ENCODE measurements at regions not wholly inside any gene's neighbourhood (a gene's known extent, or its start where the extent isn't known, plus 50 kb on each side); places are given as distances from the start of the nearest gene placed in this dataset.
"Not testable (repeated sequence)": the region's sequence is repeated elsewhere in the genome, so short reads cannot be mapped to it uniquely, and the experiment has no call there.

- in situ Hi-C loops (cut with MboI; ENCODE audit: low sequenced_read_pairs in 4 of 4) = no loop called here
- no peaks in the 10 kb centered on the region for H3K36me3 ChIP-seq
- no peaks in the 10 kb centered on the region for H3K27me3 ChIP-seq
- intact Hi-C loops (cut with DNase I; ENCODE audit: low total_unique reads) = no loop called here
- no peak for TF ChIP-seq POLR2A (IDR thresholded peaks at IDR 0.05)
- no peak for TF ChIP-seq CTCF (IDR thresholded peaks at IDR 0.05 in 4 of 5, conservative IDR thresholded peaks at IDR 0.05 in 1 of 5)
- no peaks in the 10 kb centered on the region for H3K4me1 ChIP-seq
- H3K4me3 ChIP-seq = no peak overlapping the region
- H3K27ac ChIP-seq = no peak overlapping the region
- DNase-seq (no peak), ATAC-seq (no peak)
- H3K9me3 ChIP-seq = no peaks in the 10 kb centered on the region
These were observed 1648.0 kb downstream of the PCDH9 start for GRCh38 chr13:65582160-65582559.

GRCh38 chr13:65564561-65564960 lies 1665.6 kb downstream of the PCDH9 start:
- H3K4me1 ChIP-seq; H3K4me3 ChIP-seq; in situ Hi-C loops (cut with MboI; ENCODE audit: low sequenced_read_pairs in 4 of 4); DNase-seq; H3K27me3 ChIP-seq; H3K9me3 ChIP-seq; intact Hi-C loops (cut with DNase I; ENCODE audit: low total_unique reads); ATAC-seq; H3K27ac ChIP-seq; H3K36me3 ChIP-seq: not testable (repeated sequence)

GRCh38 chr13:65562305-65562704 lies 1667.8 kb downstream of the PCDH9 start:
- Histone ChIP-seq H3K27me3 (no peaks in the 10 kb centered on the region), H3K4me1 (no peaks in the 10 kb centered on the region), H3K9me3 (no peaks in the 10 kb centered on the region), H3K4me3 (no peak overlapping the region), H3K27ac (no peak overlapping the region), H3K36me3 (no peaks in the 10 kb centered on the region)
- intact Hi-C loops (cut with DNase I; ENCODE audit: low total_unique reads) = no loop called here
- DNase-seq (no peak), ATAC-seq (no peak)
- in situ Hi-C loops (cut with MboI; ENCODE audit: low sequenced_read_pairs in 4 of 4) = no loop called here
- no peak for TF ChIP-seq POLR2A (IDR thresholded peaks at IDR 0.05)
- no peak for TF ChIP-seq CTCF (IDR thresholded peaks at IDR 0.05 in 4 of 5, conservative IDR thresholded peaks at IDR 0.05 in 1 of 5)

- in situ Hi-C loops (cut with MboI; ENCODE audit: low sequenced_read_pairs in 4 of 4) (no loop called here), intact Hi-C loops (cut with DNase I; ENCODE audit: low total_unique reads) (no loop called here)
- Histone ChIP-seq H3K4me1 (no peaks in the 10 kb centered on the region), H3K4me3 (no peak overlapping the region), H3K36me3 (no peaks in the 10 kb centered on the region), H3K27me3 (no peaks in the 10 kb centered on the region), H3K9me3 (no peaks in the 10 kb centered on the region), H3K27ac (no peak overlapping the region)
- TF ChIP-seq CTCF (IDR thresholded peaks at IDR 0.05 in 4 of 5, conservative IDR thresholded peaks at IDR 0.05 in 1 of 5) (no peak), POLR2A (IDR thresholded peaks at IDR 0.05) (no peak)
- no peak for ATAC-seq
- no peak for DNase-seq
These were observed 1669.2 kb downstream of the PCDH9 start for GRCh38 chr13:65560936-65561335.

- intact Hi-C loops (cut with DNase I; ENCODE audit: low total_unique reads) = no loop called here
- H3K4me1 ChIP-seq = no peaks in the 10 kb centered on the region
- H3K4me3 ChIP-seq = no peak overlapping the region
- in situ Hi-C loops (cut with MboI; ENCODE audit: low sequenced_read_pairs in 4 of 4) = no loop called here
- no peaks in the 10 kb centered on the region for H3K36me3 ChIP-seq
- H3K27ac ChIP-seq = no peak overlapping the region
- ATAC-seq (no peak), DNase-seq (no peak)
- H3K9me3 ChIP-seq = no peaks in the 10 kb centered on the region
- no peak for TF ChIP-seq POLR2A (IDR thresholded peaks at IDR 0.05)
- TF ChIP-seq CTCF (IDR thresholded peaks at IDR 0.05 in 4 of 5, conservative IDR thresholded peaks at IDR 0.05 in 1 of 5) = no peak
- no peaks in the 10 kb centered on the region for H3K27me3 ChIP-seq
These were observed 1674.2 kb downstream of the PCDH9 start for GRCh38 chr13:65555962-65556361.

Data from gastrocnemius medialis (tissue), 4 donors.